ENCODE measurements at regions not wholly inside any gene's neighbourhood (a gene's known extent, or its start where the extent isn't known, plus 50 kb on each side); places are given as distances from the start of the nearest gene placed in this dataset.
A peak's percentile ranks its signal among the peaks of the same experiment; 100 is the strongest.

DNA sequence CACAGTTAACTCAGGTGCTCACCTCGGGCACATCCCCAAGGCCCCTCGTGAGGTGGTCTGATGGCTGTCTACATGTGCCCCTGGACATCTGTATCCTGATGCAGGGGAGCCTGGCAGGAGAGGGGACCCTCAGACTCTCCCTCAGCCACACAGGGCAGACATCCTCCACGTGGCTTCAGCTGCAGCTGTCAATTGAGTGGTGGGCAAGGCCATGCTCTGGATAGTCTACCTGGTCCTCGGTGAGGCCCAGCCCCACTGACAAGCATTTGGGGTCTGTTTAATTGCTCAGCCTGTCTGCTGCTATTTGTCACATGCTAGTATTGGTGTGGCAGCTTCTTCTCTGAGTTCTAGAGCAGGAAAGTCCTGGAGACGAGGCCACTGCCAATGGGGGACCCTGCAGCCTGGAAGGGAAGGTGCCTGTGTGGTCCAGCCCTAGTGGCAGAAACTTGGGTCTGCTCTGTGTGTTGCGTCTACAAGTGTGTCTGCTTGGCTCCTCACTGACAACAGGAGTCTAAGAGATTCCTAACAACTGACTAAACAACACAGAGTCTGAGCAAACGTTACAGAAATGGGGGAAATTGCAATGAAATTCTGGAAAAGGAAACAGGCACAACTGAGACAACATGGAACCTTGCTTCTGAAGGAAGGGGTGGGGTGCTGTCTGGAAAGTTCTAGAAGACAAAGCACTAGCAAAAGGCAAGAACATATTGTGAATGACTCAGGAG lies 59.3 kb upstream of the IGFBP3 start:
- H3K27ac ChIP-seq (ENCODE audit: low read depth in 1 of 2, low read length in 2 of 2): no peak overlapping the region
- no peaks in the 10 kb centered on the region for H3K27me3 ChIP-seq (ENCODE audit: control insufficient read depth in 4 of 4, insufficient read depth in 4 of 4, low read length in 3 of 4)
- H3K4me3 ChIP-seq (ENCODE audit: low read depth in 1 of 3, low read length in 3 of 3): no peak overlapping the region
- no peaks in the 10 kb centered on the region for H3K36me3 ChIP-seq (ENCODE audit: control insufficient read depth in 4 of 4, insufficient read depth in 3 of 4, low read depth in 1 of 4, low read length in 3 of 4)
- peak; percentile 28 for DNase-seq (ENCODE audit: low spot score)
- H3K9me3 ChIP-seq (ENCODE audit: control insufficient read depth in 4 of 4, low read length in 3 of 4): no peaks in the 10 kb centered on the region
- H3K9ac ChIP-seq (ENCODE audit: low read depth in 1 of 2, low read length in 2 of 2): no peak overlapping the region
- peaks cover 0 to 14% (median 11%) of the 10 kb centered on the region in 4 donors for H3K4me1 ChIP-seq (ENCODE audit: control insufficient read depth in 4 of 4, insufficient read depth in 4 of 4, low read length in 3 of 4)
- TF ChIP-seq, protein P1, sequence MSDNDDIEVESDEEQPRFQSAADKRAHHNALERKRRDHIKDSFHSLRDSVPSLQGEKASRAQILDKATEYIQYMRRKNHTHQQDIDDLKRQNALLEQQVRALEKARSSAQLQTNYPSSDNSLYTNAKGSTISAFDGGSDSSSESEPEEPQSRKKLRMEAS (IDR thresholded peaks at IDR 0.05): no peak
- TF ChIP-seq GABPA (IDR thresholded peaks at IDR 0.05 in 1 of 2, conservative IDR thresholded peaks at IDR 0.05 in 1 of 2) (no peak), YY1 (IDR thresholded peaks at IDR 0.05) (no peak), NR2F2 (IDR thresholded peaks at IDR 0.05) (no peak), RXRA (IDR thresholded peaks at IDR 0.05) (no peak), FOXA2 (IDR thresholded peaks at IDR 0.05) (no peak), JUND (IDR thresholded peaks at IDR 0.05) (no peak), RAD21 (IDR thresholded peaks at IDR 0.05) (no peak), ATF3 (IDR thresholded peaks at IDR 0.05) (no peak), FOXA1 (IDR thresholded peaks at IDR 0.05) (no peak), TAF1 (conservative IDR thresholded peaks at IDR 0.05) (no peak), HNF4A (conservative IDR thresholded peaks at IDR 0.05) (no peak), CTCF (IDR thresholded peaks at IDR 0.05; ENCODE audit: low read depth, low read length, missing input control) (no peak), REST (IDR thresholded peaks at IDR 0.05) (no peak), SP1 (IDR thresholded peaks at IDR 0.05) (no peak), EGR1 (IDR thresholded peaks at IDR 0.05; ENCODE audit: low read depth in 2 of 2) (no peak)
- TF ChIP-seq, protein P2, sequence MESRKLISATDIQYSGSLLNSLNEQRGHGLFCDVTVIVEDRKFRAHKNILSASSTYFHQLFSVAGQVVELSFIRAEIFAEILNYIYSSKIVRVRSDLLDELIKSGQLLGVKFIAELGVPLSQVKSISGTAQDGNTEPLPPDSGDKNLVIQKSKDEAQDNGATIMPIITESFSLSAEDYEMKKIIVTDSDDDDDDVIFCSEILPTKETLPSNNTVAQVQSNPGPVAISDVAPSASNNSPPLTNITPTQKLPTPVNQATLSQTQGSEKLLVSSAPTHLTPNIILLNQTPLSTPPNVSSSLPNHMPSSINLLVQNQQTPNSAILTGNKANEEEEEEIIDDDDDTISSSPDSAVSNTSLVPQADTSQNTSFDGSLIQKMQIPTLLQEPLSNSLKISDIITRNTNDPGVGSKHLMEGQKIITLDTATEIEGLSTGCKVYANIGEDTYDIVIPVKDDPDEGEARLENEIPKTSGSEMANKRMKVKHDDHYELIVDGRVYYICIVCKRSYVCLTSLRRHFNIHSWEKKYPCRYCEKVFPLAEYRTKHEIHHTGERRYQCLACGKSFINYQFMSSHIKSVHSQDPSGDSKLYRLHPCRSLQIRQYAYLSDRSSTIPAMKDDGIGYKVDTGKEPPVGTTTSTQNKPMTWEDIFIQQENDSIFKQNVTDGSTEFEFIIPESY (IDR thresholded peaks at IDR 0.05): no peak
- WGBS: 86% methylated on average over 7 of the region's 7 CpGs

Data from liver (tissue), 8 donors.